ENCODE measurements at regions not wholly inside any gene's neighbourhood (a gene's known extent, or its start where the extent isn't known, plus 50 kb on each side); places are given as distances from the start of the nearest gene placed in this dataset.

- Histone ChIP-seq H3K4me1 (ENCODE audit: control insufficient read depth in 5 of 5, insufficient read depth in 5 of 5, low read length in 5 of 5) (peaks cover 0 to 8% (median 2%) of the 10 kb centered on the region in 5 donors), H3K9ac (ENCODE audit: insufficient read depth in 1 of 2, low read length in 2 of 2) (no peak overlapping the region), H3K36me3 (ENCODE audit: control insufficient read depth in 4 of 4, insufficient read depth in 4 of 4, low read length in 4 of 4) (no peaks in the 10 kb centered on the region), H3K9me3 (ENCODE audit: control insufficient read depth in 4 of 4, insufficient read depth in 3 of 4, low read length in 3 of 4) (peaks cover 0 to 2% (median 0%) of the 10 kb centered on the region in 4 donors), H3K4me3 (no peak overlapping the region), H3K27ac (ENCODE audit: low read depth in 1 of 2, low read length in 1 of 2) (no peak overlapping the region), H3K27me3 (ENCODE audit: control insufficient read depth in 3 of 3, insufficient read depth in 3 of 3, low read length in 2 of 3) (no peaks in the 10 kb centered on the region)
- no peak for TF ChIP-seq CTCF (IDR thresholded peaks at IDR 0.05; ENCODE audit: control extremely low read depth, extremely low read depth)
- ATAC-seq (ENCODE audit: insufficient read depth, low FRiP score) (no peak), DNase-seq (no peak)
- 85 to 88% methylated on average over 5 of the region's 5 CpGs for WGBS, 2 donors
Measured at GRCh38 chr17:72402727-72403210, 281.9 kb downstream of the SOX9 start.

GRCh38 chr17:72403713-72404209, 282.9 kb downstream of the SOX9 start:
- H3K4me3 ChIP-seq = no peak overlapping the region
- H3K9me3 ChIP-seq (ENCODE audit: control insufficient read depth in 4 of 4, insufficient read depth in 3 of 4, low read length in 3 of 4) = peaks cover 0 to 2% (median 0%) of the 10 kb centered on the region in 4 donors
- DNase-seq (no peak), ATAC-seq (ENCODE audit: insufficient read depth, low FRiP score) (no peak)
- H3K4me1 ChIP-seq (ENCODE audit: control insufficient read depth in 5 of 5, insufficient read depth in 5 of 5, low read length in 5 of 5) = peaks cover 0 to 13% (median 8%) of the 10 kb centered on the region in 5 donors
- no peak overlapping the region for H3K27ac ChIP-seq (ENCODE audit: low read depth in 1 of 2, low read length in 1 of 2)
- H3K9ac ChIP-seq (ENCODE audit: insufficient read depth in 1 of 2, low read length in 2 of 2) = no peak overlapping the region
- no peaks in the 10 kb centered on the region for H3K36me3 ChIP-seq (ENCODE audit: control insufficient read depth in 4 of 4, insufficient read depth in 4 of 4, low read length in 4 of 4)
- TF ChIP-seq CTCF (IDR thresholded peaks at IDR 0.05; ENCODE audit: control extremely low read depth, extremely low read depth) = no peak
- WGBS, 2 donors = 85 to 88% methylated on average over 7 of the region's 7 CpGs
- no peaks in the 10 kb centered on the region for H3K27me3 ChIP-seq (ENCODE audit: control insufficient read depth in 3 of 3, insufficient read depth in 3 of 3, low read length in 2 of 3)

GRCh38 chr17:72404872-72405271, 284.1 kb downstream of the SOX9 start:
- Histone ChIP-seq H3K27me3 (ENCODE audit: control insufficient read depth in 3 of 3, insufficient read depth in 3 of 3, low read length in 2 of 3) (no peaks in the 10 kb centered on the region), H3K36me3 (ENCODE audit: control insufficient read depth in 4 of 4, insufficient read depth in 4 of 4, low read length in 4 of 4) (no peaks in the 10 kb centered on the region), H3K4me3 (no peak overlapping the region), H3K27ac (ENCODE audit: low read depth in 1 of 2, low read length in 1 of 2) (no peak overlapping the region), H3K4me1 (ENCODE audit: control insufficient read depth in 5 of 5, insufficient read depth in 5 of 5, low read length in 5 of 5) (peaks cover 0 to 13% (median 8%) of the 10 kb centered on the region in 5 donors), H3K9me3 (ENCODE audit: control insufficient read depth in 4 of 4, insufficient read depth in 3 of 4, low read length in 3 of 4) (peaks cover 0 to 2% (median 0%) of the 10 kb centered on the region in 4 donors), H3K9ac (ENCODE audit: insufficient read depth in 1 of 2, low read length in 2 of 2) (no peak overlapping the region)
- ATAC-seq (ENCODE audit: insufficient read depth, low FRiP score) = no peak
- no peak for TF ChIP-seq CTCF (IDR thresholded peaks at IDR 0.05; ENCODE audit: control extremely low read depth, extremely low read depth)
- WGBS, 2 donors = 51 to 58% methylated on average over 4 of the region's 4 CpGs
- no peak for DNase-seq
